ENCODE measurements at regions not wholly inside any gene's neighbourhood (a gene's known extent, or its start where the extent isn't known, plus 50 kb on each side); places are given as distances from the start of the nearest gene placed in this dataset.

DNA sequence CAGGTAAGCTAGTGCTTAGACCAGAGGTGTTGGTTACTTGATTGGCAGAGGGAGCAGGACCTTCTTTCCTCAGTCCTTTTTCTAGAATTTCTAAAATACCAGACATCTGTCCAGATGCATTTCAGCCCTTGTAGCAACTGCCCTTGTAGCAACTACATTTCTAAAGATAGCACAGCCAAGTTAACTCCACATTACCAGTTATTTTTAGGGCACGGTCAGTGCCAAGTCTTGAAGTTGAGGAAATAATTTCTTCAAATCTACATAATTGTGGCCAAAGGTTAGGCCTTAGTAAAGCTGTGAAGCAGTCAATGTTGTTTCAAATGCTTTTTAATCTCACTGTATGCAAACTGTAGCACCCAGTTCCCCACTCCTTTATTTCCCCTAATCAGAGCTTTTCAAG is 62.9 kb downstream of the MID1IP1 start:
- no peak for TF ChIP-seq POLR2A (IDR thresholded peaks at IDR 0.05)
- TF ChIP-seq, protein P1, sequence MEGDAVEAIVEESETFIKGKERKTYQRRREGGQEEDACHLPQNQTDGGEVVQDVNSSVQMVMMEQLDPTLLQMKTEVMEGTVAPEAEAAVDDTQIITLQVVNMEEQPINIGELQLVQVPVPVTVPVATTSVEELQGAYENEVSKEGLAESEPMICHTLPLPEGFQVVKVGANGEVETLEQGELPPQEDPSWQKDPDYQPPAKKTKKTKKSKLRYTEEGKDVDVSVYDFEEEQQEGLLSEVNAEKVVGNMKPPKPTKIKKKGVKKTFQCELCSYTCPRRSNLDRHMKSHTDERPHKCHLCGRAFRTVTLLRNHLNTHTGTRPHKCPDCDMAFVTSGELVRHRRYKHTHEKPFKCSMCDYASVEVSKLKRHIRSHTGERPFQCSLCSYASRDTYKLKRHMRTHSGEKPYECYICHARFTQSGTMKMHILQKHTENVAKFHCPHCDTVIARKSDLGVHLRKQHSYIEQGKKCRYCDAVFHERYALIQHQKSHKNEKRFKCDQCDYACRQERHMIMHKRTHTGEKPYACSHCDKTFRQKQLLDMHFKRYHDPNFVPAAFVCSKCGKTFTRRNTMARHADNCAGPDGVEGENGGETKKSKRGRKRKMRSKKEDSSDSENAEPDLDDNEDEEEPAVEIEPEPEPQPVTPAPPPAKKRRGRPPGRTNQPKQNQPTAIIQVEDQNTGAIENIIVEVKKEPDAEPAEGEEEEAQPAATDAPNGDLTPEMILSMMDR (IDR thresholded peaks at IDR 0.05 in 8 of 11, conservative IDR thresholded peaks at IDR 0.05 in 3 of 11), result no peak

Measured in spleen (tissue), 7 donors.